ENCODE measurements at regions not wholly inside any gene's neighbourhood (a gene's known extent, or its start where the extent isn't known, plus 50 kb on each side); places are given as distances from the start of the nearest gene placed in this dataset.

- Histone ChIP-seq H3K79me2 (ENCODE audit: insufficient read depth, low read length) (no peaks in the 10 kb centered on the region), H3K4me2 (ENCODE audit: insufficient read depth, low read length) (no peak overlapping the region), H3K27me3 (ENCODE audit: insufficient read depth, low read length) (no peaks in the 10 kb centered on the region), H4K20me1 (ENCODE audit: insufficient read depth, low read length) (no peaks in the 10 kb centered on the region), H3K4me3 (ENCODE audit: insufficient read depth, low read length) (no peak overlapping the region), H3K9me3 (ENCODE audit: low read depth, low read length) (no peaks in the 10 kb centered on the region), H3K36me3 (ENCODE audit: insufficient read depth, low read length) (no peaks in the 10 kb centered on the region), H2AFZ (ENCODE audit: low read length) (no peak overlapping the region), H3K4me1 (ENCODE audit: insufficient read depth, low read length) (no peaks in the 10 kb centered on the region), H3K27ac (ENCODE audit: low read depth, low read length) (no peak overlapping the region)
- no peak for TF ChIP-seq CTCF (IDR thresholded peaks at IDR 0.05; ENCODE audit: extremely low read depth, low read depth, low read length)
- peak; percentile 65 for DNase-seq (ENCODE audit: insufficient read length, low spot score, missing footprints)
Measured at GRCh38 chr11:70732023-70732880, 333.9 kb downstream of the CTTN start.

DNA sequence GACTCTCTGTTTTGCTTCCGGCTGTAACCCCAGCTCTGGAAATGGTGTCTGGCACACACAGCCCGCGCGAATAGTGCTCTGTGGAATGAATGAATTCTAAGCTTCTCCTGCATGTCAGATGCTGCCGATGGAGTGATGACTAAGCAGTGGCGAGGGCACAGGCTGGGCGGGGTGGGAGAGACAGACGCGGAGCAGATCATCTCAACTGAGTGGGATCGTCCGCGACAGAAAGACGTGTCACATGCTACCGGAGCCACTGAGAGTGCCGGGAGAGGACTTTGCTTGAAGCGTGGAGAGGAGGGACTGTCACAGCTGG lies 334.5 kb downstream of the CTTN start:
- Histone ChIP-seq H2AFZ (ENCODE audit: low read length) (no peak overlapping the region), H3K4me1 (ENCODE audit: insufficient read depth, low read length) (no peaks in the 10 kb centered on the region), H4K20me1 (ENCODE audit: insufficient read depth, low read length) (no peaks in the 10 kb centered on the region), H3K27me3 (ENCODE audit: insufficient read depth, low read length) (no peaks in the 10 kb centered on the region), H3K36me3 (ENCODE audit: insufficient read depth, low read length) (no peaks in the 10 kb centered on the region), H3K79me2 (ENCODE audit: insufficient read depth, low read length) (no peaks in the 10 kb centered on the region), H3K4me2 (ENCODE audit: insufficient read depth, low read length) (no peak overlapping the region), H3K4me3 (ENCODE audit: insufficient read depth, low read length) (no peak overlapping the region), H3K27ac (ENCODE audit: low read depth, low read length) (no peak overlapping the region), H3K9me3 (ENCODE audit: low read depth, low read length) (no peaks in the 10 kb centered on the region)
- TF ChIP-seq CTCF (IDR thresholded peaks at IDR 0.05; ENCODE audit: extremely low read depth, low read depth, low read length) = no peak
- DNase-seq (ENCODE audit: insufficient read length, low spot score, missing footprints) = peak; percentile 8

DNA sequence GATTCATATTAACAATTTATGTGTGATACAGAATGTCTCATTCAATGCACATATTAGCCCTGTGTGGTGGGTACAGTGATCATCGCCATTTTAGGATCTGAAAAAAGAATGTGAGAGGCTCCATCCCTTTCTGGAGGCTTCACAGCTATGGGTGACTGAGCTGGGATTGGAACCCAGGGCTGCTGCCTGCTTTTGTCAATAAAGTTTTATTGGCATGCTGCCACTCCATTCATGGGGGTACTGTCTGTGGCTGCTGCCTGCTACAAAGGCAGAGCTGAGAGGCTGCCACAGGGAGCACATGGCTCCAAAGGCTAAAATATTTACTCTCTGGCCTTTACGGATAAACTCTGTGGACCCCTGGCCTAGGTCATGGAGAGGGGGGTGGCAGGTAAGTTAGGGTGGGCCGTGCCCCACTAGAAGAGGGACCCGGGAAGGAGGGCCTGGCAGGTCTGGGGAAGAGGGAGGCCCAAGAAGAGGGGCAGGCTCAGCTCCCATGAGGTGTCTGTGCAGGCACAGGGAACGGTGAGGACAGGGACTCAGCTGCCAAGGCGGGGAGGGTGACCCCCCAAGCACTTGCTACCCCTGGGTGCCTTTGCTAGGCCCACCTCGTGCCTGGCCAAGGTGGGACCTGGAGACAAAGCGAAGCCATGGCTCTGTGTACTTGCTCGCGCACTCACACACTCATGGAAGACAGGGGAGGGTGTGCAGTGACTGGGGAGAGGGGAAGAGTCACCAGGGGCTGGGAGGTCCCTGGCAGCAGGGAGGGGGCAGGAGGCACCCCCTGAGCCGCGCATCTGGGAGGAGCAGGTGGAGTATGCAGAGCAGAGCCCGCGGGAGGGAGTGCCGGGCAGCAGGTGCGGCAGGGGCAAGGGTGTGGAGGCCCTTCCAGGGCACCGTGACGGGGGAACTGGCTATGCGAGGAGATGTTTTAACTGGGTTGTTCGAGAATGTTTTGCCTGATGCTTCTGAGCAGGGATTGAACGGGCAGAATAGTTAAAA lies 335.3 kb downstream of the CTTN start:
- H3K27me3 ChIP-seq (ENCODE audit: insufficient read depth, low read length) = no peaks in the 10 kb centered on the region
- H3K4me2 ChIP-seq (ENCODE audit: insufficient read depth, low read length) = no peak overlapping the region
- H3K36me3 ChIP-seq (ENCODE audit: insufficient read depth, low read length) = no peaks in the 10 kb centered on the region
- DNase-seq (ENCODE audit: insufficient read length, low spot score, missing footprints) = peak; percentile 82
- no peaks in the 10 kb centered on the region for H3K9me3 ChIP-seq (ENCODE audit: low read depth, low read length)
- no peaks in the 10 kb centered on the region for H3K79me2 ChIP-seq (ENCODE audit: insufficient read depth, low read length)
- no peak for TF ChIP-seq CTCF (IDR thresholded peaks at IDR 0.05; ENCODE audit: extremely low read depth, low read depth, low read length)
- no peak overlapping the region for H2AFZ ChIP-seq (ENCODE audit: low read length)
- H3K4me3 ChIP-seq (ENCODE audit: insufficient read depth, low read length) = no peak overlapping the region
- no peaks in the 10 kb centered on the region for H3K4me1 ChIP-seq (ENCODE audit: insufficient read depth, low read length)
- H3K27ac ChIP-seq (ENCODE audit: low read depth, low read length) = no peak overlapping the region
- no peaks in the 10 kb centered on the region for H4K20me1 ChIP-seq (ENCODE audit: insufficient read depth, low read length)

DNA sequence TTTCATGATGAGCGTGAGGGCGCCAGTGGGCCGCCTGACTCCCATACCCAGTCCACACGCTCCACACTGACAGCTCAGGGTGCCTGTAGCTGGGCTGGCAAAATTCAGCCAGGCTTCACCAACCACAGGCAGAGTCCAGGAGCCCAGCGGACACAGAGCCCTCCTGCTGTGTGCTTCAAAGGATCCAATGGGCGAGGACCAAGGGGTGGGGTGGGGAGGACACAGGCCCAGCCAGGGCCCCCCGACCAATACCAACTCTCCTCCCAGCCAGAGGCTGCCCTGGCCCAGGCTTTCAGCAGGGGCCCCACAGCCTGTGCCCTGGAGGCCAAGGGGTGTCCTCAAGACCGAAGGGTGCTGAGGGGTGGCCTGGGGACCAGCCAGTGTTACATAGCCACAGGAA lies 336.1 kb downstream of the CTTN start:
- H4K20me1 ChIP-seq (ENCODE audit: insufficient read depth, low read length) = no peaks in the 10 kb centered on the region
- H3K9me3 ChIP-seq (ENCODE audit: low read depth, low read length) = no peaks in the 10 kb centered on the region
- H3K79me2 ChIP-seq (ENCODE audit: insufficient read depth, low read length) = no peaks in the 10 kb centered on the region
- peak; percentile 54 for DNase-seq (ENCODE audit: insufficient read length, low spot score, missing footprints)
- H2AFZ ChIP-seq (ENCODE audit: low read length) = no peak overlapping the region
- no peak overlapping the region for H3K27ac ChIP-seq (ENCODE audit: low read depth, low read length)
- H3K4me3 ChIP-seq (ENCODE audit: insufficient read depth, low read length) = no peak overlapping the region
- no peak for TF ChIP-seq CTCF (IDR thresholded peaks at IDR 0.05; ENCODE audit: extremely low read depth, low read depth, low read length)
- no peaks in the 10 kb centered on the region for H3K4me1 ChIP-seq (ENCODE audit: insufficient read depth, low read length)
- H3K4me2 ChIP-seq (ENCODE audit: insufficient read depth, low read length) = no peak overlapping the region
- no peaks in the 10 kb centered on the region for H3K36me3 ChIP-seq (ENCODE audit: insufficient read depth, low read length)
- no peaks in the 10 kb centered on the region for H3K27me3 ChIP-seq (ENCODE audit: insufficient read depth, low read length)

All from osteoblast (primary cell).